ENCODE measurements at regions not wholly inside any gene's neighbourhood (a gene's known extent, or its start where the extent isn't known, plus 50 kb on each side); places are given as distances from the start of the nearest gene placed in this dataset.

DNA sequence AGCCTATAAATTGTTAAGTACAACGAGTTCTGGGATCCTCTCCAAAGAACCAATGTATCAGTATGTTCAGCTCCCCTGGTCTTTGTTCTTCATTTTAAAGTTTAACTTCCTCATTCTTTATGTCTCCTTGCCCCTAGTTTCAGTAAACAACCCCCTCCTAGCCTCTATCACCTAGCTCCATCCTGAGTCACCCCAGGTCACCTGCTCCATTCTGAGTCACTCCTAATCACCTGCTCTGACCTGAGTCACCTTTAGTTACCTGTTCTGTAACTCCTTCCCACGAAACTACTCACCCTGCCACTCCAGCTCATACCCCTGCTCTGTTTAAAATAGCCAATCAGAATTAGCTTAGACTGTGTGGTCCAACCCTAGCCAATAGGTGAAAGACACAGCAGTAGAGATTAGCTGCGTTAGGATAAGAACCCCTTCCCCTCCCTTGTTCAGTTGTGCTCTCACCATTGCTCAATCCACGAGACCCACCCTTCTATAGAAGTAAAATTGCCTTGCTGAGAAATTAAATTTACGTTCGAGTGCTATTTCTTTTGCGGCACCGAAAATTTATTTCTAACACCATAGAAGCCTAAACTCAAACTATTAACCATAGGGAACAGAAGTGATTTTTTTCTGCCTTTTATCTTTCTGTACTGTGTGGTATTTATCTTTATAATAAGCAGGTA is 245.0 kb upstream of the ADAMTS9 start:
- ChIA-PET RAD21 (ENCODE audit: unreplicated experiment) (no interaction called here), SMC1A (ENCODE audit: uncharacterized antibody, unreplicated experiment) (interaction anchor here (1.6 kb wide), 1 partner anchor 11 kb away, joined by 3 read pairs; no protein-coding TSS in a partner anchor), CTCF (no interaction called here), POLR2A (no interaction called here)
- intact Hi-C loops (cut with micrococcal nuclease; ENCODE audit: unreplicated experiment) = no loop called here
- no peak overlapping the region for H2AFZ ChIP-seq (ENCODE audit: control insufficient read depth, low read depth, low read length)
- WGBS (ENCODE audit: insufficient coverage, insufficient replicate concordance, low lambda C conversion rate, missing lambda C conversion rate) = 34% methylated on average over 7 of the region's 8 CpGs
- DNase-seq (ENCODE audit: low read depth, low spot score) = no peak
- no peak for ATAC-seq
- H3K27ac ChIP-seq (ENCODE audit: control insufficient read depth, insufficient read depth) = no peak overlapping the region
- H3K9ac ChIP-seq (ENCODE audit: control insufficient read depth, insufficient read depth, low read length) = no peak overlapping the region
- FAIRE-seq = no peak
- no peaks in the 10 kb centered on the region for H3K79me2 ChIP-seq (ENCODE audit: control insufficient read depth, insufficient read depth, low read length)
- BruUV-seq (replicated peaks) = no TSS peak
- no peaks in the 10 kb centered on the region for H3K27me3 ChIP-seq (replicated peaks in 1 of 2; ENCODE audit: control insufficient read depth in 2 of 2, insufficient read depth in 2 of 2, low read length in 1 of 2)
- no peaks in the 10 kb centered on the region for H3K9me3 ChIP-seq (replicated peaks; ENCODE audit: control insufficient read depth, insufficient read depth, low read length)
- no peak overlapping the region for H3K4me3 ChIP-seq
- no peaks in the 10 kb centered on the region for H3K4me1 ChIP-seq (ENCODE audit: control insufficient read depth, insufficient read depth, low read length)
- in situ Hi-C loops (cut with MboI) = no loop called here
- no peaks in the 10 kb centered on the region for H3K36me3 ChIP-seq (ENCODE audit: control insufficient read depth in 2 of 2, insufficient read depth in 2 of 2, low read length in 1 of 2)
- no peak for TF ChIP-seq USF1 (IDR thresholded peaks at IDR 0.05; ENCODE audit: borderline replicate concordance, extremely low read length, insufficient read depth, low read depth, low read length)
- TF ChIP-seq POU2F2 (IDR thresholded peaks at IDR 0.05; ENCODE audit: borderline replicate concordance, low read depth, low read length) = no peak
- no peak for TF ChIP-seq SUZ12 (IDR thresholded peaks at IDR 0.05; ENCODE audit: unreplicated experiment)
- TF ChIP-seq NR2C1 (IDR thresholded peaks at IDR 0.05) = no peak
- no peak for TF ChIP-seq BRCA1 (IDR thresholded peaks at IDR 0.05; ENCODE audit: low read depth, low read length)
- TF ChIP-seq BCL11A (IDR thresholded peaks at IDR 0.05; ENCODE audit: low read depth, low read length) = no peak
- TF ChIP-seq RB1 (IDR thresholded peaks at IDR 0.05; ENCODE audit: borderline replicate concordance) = no peak
- no peaks in the 10 kb centered on the region for H4K20me1 ChIP-seq (ENCODE audit: control insufficient read depth, insufficient read depth)
- H3K4me2 ChIP-seq (ENCODE audit: control insufficient read depth, insufficient read depth) = no peak overlapping the region

Measured in GM12878 (cell line).